ENCODE measurements at regions not wholly inside any gene's neighbourhood (a gene's known extent, or its start where the extent isn't known, plus 50 kb on each side); places are given as distances from the start of the nearest gene placed in this dataset.

DNA sequence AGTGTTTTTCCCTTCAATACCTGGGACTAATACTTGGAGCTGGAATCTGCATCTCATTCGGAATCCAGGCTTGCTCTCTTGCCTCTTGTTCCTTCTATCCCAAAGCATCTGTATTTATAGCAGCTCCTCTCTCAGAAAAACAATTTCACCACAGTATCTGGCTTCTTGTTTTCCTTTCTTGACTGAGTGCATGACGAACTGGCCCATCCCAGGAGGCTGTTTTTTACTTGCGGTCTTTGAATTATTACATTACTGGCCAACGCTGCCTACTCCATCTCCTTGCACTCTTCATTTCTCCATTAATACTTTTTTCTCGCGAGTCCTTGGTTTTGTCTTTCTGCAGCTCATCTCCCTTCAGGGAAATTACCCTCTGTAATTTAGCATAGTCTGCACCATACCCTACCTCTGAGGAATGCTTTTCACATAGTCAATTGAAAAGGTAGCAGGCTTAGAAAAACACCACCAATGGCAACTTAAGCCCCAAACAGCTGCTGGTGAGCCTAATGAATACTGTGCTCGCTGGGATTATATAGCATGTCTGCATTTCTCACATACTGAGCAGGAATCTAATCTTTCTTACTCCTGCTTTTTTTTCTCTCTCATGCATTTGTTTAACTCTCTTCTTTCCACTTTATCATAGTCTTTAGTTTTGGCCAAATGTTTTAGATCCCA is 277.4 kb upstream of the SESN3 start:
- DNase-seq, result no peak

DNA sequence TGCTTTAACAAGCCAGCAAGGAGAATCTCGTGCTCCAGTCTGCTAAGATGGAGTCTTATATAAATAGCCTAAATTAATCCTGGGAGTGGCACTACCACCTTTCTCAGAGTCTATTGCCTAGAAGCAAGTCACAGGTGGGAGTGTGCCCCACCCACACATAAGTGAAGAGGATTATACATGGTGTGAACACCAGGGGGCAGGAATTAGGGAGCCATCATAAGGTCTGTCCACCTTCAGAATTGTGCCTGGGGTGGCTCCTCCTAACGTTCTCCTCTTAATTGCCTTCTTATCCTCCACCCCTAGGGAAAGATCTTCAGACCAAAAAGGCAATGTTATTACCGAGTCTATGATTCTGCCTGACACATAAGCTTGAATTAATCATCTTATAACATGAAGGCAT is 276.8 kb upstream of the SESN3 start:
- no peak for DNase-seq

DNA sequence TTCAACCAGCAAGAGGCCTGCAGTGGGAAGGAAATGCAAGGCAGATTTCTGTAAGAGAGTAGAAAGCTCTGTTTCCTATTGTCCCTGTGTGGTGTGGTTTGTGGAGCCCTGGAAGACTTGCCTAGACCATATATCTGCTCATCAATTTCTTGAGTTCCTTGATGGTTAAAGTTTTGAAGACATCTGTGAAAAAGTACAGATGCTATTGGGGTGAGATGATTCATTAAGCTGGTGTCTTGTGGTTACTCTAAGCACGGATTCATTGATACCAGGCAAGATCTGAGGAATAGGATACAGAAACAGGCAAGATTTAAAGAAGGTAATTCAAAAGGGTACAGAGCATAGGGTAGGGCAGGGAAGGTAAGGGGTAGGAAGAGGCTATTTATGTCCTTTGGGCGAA is 275.8 kb upstream of the SESN3 start:
- no peak for DNase-seq

DNA sequence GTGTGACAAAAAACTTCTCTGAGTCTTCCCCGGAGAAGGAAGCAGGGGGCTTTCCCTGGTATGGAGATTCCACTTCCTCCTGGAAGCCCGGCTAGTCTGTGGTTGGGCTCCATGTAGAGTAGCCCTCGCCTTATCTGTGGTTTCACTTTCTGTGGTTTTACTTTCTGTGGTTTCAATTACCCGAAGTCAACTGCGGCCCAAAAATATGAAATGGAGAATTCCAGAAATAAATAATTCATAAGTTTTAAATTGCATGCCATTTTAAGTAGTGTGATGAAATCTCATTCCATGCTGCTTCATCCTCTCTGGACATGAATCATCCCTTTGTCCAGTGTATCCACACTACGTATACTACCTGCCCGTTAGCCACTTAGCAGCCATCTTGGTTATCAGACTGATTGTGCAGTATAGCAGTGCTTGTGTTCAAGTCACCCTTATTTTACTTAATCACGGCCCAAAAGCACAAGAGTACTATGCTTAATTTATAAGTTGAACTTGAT is 275.0 kb upstream of the SESN3 start:
- no peak for DNase-seq

DNA sequence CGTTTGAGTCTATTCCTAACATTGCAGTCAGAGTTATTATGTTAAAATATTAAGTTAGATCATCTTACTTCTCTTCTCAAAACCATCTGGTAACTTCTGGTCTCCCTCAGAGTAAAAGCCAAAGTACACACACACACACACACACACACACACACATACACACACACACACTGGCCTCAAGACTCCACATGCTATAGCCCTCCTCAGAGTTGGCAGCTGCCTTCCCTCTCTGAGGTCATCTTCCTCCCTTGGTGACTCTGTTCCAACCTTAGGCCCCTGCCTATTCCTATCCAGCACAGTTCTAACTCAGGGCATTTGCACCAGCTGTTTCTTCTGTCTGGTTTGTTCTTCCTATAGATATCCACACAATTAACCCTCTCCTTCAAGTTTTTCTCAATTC is 272.0 kb upstream of the SESN3 start:
- DNase-seq, result no peak

DNA sequence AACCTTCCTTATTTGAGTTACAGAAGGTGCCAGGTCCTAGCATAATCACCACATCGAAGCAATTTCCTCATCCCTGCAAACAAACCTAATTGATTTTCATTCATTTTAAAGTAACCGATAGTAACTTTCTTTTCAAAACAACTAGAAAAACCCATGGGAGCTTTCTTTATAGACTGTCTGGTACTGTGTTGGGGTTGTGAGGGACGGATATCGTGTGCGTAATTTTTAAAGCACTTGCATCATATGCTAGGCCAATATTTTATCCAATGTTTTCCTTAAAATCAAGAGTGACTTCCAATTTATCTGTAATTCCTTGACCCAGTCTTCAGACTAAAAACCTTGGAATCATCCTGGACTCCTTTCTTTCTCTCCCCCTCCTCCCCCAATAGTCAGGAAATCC is 271.5 kb upstream of the SESN3 start:
- DNase-seq, result no peak

DNA sequence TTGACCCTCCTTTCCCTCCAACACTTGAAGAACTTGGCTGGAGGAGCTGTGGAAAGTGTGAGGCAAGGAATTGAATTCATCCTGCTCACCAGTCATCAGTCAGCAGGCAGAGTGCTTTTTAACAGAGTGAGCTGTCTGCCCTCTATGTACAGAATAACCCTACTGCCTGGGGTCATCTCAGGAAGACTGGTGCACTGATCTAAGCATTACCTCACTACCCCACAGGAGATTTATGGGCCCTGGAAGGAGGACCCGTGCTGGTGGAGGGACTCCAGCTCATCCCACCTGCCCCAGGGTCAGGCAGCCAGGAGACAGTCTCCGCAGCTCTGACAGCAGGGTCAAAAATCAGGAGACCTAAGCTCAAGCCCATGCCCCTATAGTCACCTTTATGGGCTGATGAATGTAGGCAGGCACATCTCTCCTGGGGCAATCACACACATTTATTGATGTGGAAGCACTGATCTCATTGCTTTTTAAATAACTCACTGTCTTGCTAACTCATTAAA is 270.8 kb upstream of the SESN3 start:
- no peak for DNase-seq

DNA sequence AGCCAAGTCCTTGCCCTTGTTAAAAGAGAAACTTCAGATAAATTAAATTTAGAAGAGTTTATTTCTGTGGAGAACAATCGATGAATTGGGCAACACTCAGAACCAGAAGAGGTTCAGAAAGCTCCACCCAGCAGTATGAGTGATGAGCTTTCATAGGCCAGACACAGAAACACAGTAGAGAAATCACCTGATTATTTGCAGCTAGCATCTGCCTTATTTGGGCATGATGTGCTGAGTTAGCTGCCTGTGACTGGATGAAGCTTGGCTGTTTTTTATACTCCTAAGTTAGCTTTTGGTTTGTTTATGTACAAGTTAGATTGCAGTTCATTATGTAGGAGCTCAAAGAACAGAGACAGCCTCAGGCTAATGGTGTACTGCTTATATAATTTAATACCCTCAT is 269.5 kb upstream of the SESN3 start:
- no peak for DNase-seq

DNA sequence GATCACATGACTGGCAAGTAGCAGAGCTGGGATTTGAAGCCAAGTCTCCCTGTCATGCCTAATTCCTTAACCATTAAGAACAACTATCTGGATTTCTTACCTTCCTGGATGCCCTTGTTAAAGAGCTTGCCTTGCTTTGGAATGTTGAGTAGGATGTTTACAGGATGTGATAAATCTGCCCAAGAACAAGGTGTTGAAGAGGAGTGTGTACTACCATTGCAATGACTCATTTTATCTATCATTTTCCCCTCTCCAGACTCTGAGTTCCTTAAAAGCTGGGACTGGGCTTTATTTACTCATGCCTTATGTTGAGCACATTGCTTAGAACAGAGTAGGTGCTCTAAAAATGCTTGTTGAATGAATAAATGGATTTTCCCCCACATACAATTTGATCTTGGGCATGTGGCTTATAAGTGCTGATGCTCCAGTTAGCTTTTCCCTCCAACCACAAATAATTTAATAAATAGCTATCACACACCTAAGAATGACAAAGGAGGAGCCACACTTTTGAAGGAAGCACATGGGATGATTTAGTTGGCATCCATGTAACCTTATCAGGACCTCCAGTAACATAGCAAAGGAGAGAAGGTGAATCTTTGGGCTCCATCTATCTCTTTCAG is 268.6 kb upstream of the SESN3 start:
- DNase-seq, result no peak

DNA sequence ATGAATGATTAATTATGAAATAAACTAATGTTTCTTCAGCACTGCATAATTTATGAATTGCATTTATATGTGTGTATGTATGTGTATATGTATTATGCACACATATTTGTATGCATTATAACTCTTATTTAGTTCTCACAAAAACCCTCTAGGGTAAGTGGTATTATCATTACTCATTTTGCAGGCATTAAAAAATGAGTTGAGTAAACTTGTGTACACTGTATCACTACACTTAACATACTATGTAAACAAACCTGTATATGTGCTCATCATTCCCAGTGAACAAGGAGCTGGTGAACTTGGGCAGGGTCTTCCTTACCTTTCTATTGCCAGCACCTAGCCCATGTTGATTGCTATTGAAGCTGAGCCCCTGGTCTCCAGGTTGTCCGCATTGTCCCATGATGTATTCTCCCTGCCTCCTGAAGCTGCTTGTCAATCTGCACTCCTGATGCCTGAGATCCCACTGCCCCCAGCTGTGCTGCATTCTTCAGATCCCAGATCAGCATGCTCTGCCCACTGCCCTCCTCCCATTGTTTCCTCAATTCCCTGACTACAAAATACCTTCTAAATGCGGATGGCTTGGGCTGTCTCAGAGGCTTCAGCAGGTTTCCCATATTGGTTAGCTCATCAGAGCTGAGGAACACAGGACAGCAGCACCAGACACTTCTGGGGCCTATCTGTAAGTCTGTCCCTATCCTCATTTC is 267.9 kb upstream of the SESN3 start:
- DNase-seq, result no peak

DNA sequence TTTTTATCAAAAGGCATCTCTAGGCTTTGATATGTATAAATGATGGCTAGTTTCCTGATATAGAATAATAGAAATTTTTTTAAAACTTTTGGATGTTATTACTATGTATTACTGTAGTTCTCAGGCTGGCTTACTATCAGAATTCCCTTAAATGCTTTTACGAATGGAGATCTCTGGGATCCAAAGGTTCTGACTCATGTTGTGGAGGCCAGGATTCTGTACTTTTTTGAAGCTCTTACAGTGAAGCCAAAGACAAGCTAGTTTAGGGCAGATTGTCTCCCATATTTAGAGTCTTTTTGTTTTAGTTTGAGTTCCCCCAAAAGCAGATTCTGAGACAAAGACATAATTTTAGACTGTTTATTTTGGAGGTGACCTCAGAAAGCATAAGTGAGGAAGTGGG is 265.9 kb upstream of the SESN3 start:
- DNase-seq, result no peak

DNA sequence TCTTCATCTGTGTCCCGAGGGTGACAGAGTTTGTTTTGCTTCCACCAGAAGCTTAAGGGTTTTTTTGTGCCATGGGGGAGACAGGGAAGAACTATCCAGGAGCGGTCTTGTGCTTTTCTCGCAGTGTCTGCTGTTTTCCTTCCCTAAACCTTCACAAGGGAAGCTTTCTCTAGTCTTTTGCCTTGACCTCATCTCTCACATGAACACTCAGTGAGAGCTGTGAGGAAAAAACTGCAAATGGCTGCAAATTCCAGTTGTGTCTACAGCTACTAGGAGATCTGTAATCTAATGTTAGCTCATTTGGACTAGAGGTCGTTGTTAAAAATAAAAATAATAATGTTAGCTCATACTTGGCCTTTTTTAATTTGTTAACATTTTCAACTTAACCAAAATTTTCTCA is 264.7 kb upstream of the SESN3 start:
- DNase-seq, result no peak

DNA sequence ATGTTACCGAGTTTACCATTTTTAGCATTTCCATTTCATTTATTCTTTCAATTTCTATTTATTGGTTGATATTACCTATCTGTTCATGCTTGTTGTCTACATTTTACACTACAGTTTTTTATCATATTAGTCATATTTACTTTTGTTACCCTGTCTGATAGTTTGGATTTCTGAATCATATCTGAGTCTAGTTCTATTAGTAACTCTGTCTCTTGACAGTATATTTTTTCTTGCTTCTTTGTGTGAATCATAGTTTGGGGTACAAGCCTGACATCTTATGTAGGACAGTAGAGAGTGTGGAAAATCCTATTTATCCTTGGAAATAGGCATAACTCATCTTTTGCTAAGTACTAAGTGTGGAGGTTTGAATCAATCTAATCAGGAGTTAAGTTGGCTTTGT is 263.9 kb upstream of the SESN3 start:
- no peak for DNase-seq

DNA sequence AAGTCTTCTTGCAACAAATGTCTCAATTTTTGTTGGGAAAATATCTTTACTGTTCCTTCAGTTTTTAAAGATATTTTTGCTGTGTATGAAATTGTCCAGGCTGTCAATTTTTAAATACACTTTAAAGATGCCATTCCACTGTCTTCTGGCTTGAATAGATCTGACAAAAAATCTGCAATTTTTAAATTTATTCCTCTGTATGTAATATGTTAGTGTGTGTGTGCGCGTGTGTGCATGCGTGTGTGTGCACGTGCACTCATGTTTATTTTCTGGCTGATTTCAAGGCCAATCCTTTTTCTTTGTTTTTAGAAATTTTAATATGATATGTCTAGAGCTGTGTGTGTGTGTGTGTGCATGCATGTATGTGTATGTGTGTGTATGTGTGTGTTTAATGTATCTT is 263.2 kb upstream of the SESN3 start:
- no peak for DNase-seq

DNA sequence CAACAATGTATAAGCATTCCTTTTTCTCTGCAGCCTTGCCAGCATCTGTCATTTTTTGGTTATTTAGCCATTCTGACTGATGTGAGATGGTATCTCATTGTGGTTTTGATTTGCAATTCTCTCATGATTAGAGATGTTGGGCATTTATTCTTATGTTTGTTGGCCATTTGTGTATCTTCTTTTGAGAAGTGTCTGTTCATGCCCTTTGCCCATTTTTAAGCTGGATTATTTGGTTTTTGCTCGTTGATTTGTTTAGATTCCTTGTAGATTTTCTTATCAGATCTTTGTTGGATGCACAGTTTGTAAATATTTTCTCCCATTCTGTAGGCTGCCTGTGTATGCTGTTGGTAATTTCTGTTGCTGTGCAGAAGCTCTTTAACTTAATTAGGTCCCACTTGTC is 259.6 kb upstream of the SESN3 start:
- DNase-seq, result no peak

DNA sequence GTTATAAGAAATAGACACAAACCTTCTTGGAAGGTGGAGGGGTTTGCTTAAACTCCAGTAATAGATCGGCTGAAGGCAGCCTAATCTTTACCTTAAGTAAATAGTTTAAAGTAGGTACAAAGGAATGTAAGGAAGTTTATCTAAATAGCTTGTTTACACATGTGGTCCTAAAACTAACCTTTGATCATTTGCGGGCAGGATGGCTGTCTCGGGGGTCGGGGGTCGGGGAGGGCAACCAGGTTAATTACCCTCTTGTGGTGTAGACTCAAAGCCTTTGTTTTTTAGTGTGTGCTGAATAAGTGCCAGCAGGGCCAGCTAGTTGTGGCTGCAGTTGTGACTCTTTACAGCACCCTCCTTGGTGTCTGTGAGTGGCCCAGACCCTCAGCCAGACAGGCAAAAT is 256.9 kb upstream of the SESN3 start:
- no peak for DNase-seq

DNA sequence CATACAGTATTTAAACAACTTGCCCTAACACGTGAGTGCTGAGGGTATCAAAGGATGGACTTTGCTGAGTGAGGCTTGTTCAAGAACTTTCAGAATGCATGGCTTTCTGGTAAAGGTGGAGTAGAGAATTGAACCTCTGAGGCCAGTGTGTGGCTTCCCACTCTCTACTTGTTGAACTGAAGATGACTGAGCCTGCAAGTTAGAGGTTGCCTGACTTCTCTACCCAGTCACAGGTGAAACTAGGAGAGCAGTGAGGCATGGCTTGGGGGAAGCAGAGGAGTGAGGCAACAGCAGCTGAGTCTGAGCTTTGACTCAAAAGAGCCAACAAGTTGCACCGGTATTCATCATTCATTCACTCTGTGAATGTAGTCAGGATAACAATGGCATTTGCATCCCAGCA is 256.4 kb upstream of the SESN3 start:
- no peak for DNase-seq

DNA sequence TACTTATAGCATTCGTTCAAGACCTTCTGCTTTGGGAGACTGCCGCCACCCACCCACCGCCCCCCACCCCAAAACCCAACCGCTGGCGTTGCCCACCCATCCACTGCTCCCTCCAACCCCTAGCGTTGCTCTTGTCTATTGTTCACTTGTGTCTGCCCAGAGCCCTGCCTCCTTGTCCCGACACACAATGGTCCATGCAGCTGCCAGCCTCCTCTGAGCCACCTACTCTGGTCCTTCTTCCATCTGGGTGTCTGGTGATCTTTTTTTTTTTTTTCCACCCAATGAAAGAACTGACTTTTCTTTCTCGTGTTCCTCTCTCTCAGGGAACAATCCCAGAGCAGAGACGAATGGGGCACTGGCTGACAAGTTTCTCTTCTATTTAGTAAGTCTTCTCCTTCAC is 256.0 kb upstream of the SESN3 start:
- DNase-seq, result no peak

DNA sequence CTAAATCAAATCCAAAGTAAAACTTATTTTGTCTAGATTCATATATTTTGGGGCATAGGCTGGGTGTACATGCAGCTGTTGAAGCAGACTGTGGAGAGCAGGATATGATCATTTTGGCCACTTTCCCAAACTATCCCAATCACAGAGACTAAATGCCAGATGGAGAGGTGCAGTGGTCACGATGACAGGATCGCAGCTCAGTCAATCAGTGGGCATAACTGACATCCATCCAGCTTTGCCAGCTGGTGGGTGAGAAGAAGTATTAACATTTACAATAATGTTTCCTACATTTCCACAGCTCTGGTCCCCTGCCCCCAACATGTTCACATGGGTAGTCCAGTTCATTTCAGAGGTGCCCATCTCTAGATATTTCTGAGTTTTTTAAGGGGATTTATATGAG is 255.5 kb upstream of the SESN3 start:
- DNase-seq, result no peak

DNA sequence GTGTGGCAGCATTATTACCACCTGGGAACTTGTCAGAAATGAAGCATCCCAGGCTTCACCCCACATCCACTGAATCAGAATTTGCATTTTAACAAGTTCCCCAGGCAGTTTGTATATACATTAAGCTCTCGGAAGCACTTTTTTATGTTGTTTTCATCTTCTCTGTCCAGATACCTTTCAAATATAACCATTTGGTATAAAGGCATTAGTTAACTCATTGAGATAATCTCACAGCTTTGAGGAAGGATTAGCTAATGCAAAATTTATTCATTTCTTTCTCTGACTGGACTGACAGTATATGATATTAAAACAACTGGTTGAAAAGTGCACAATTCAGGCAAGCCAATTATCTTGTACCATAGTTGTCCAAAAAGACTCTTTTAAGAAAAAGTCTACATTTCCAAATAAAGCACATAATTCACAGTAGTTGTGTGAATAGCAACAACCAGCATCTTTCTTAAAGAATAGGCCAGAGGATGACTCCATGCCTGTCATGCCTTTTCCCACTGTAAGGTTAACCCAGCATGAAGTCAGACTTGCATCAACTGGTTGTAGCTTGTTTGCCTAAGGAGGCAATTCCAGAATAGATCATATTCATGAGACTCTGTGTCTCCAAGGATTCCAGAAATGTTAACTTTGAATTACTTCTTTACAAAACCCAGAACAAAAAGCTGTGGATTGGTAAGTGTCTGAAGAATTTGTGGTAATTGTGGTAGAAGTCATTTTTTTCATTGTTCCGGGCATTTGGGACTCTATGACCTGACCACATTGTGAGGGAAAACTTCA is 254.3 kb upstream of the SESN3 start:
- DNase-seq, result no peak

DNA sequence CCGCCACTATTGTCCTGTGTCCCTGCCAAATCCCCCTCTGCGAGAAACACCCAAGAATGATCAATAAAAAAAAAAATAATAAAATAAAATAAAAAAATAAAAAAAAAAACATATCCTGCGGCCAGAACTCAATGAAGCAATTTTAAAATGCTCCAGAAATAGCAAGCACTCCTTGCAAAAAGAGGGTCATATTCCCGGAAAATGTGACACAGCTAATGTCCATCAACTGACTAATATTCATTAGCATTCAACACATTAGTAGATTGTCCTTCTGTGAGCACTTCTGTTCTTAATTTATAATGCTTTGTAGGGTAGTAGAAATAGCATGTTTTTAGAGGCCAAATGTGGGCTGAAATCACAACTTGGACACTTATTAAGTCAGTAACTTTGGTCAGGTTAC is 252.3 kb upstream of the SESN3 start:
- DNase-seq, result no peak

DNA sequence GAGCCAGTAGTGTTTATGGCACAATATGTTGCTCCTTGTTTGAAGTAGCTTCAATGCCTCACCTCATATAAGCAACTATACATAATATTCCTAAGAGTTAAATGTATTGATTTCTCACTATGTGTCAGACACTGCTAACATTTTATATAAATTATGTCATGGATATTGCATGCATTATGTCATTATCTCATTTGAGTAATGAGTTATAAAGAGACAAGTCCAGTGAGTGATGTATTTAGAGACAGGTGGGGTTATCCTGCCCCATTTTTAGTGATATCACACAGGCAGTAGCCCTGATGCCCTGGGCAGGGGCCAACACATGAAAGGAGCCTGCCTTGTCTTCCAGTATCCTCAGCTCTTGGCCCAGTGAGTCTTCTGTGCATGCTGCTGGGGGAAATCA is 247.0 kb upstream of the SESN3 start:
- no peak for DNase-seq

DNA sequence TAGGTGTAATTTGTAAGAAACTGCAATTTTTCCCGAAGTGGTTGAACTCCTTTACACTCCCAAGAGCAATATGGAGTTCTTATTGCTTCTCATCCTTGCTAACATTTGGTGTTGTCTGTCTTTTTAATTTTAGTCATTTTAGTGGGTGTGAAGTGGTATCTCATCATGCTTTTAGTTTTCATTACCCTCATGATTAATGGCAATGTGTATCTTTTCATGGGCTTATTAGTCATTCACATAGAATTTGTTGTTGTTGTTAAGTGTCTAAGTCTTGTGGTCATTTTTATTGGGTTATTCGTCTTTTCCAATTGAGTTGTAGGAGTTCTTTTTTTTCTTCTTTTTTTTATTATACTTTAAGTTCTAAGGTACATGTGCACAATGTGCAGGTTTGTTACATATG is 238.3 kb upstream of the SESN3 start:
- DNase-seq, result no peak

DNA sequence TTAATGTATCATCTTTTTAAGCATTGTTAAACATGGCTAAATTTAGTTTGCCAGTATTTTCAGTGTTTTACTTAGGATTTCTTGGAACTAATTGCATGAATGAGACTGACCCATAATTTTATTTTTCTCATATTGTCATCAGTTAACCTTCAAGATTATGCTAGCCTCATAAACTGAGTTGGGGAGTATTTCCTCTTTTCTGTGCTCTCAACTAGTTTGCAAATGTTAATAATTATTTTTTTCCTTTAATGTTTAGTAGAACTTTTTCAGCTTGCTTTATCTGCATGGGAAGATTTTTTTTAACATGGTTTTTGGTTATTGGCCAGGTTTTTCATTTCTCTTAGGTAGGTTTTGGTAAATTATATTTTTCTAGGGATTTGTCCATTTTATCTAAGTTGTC is 235.4 kb upstream of the SESN3 start:
- no peak for DNase-seq
